Effector CD4-positive, alpha-beta T cell (primary cell): ENCODE measurements at regions not wholly inside any gene's neighbourhood (a gene's known extent, or its start where the extent isn't known, plus 50 kb on each side); places are given as distances from the start of the nearest gene placed in this dataset.

Source experiments
- DNase-seq: peaks from one replicate; pipeline ENCODE4 v3.0.0-alpha.2; 2020

- no peak for DNase-seq
These were observed 84.4 kb upstream of the HS6ST1 start for GRCh38 chr2:128402911-128403670.

- no peak for DNase-seq
These were observed 85.4 kb upstream of the HS6ST1 start for GRCh38 chr2:128403814-128404708.

GRCh38 chr2:128404709-128405466 lies 86.2 kb upstream of the HS6ST1 start:
- DNase-seq, result no peak

DNA sequence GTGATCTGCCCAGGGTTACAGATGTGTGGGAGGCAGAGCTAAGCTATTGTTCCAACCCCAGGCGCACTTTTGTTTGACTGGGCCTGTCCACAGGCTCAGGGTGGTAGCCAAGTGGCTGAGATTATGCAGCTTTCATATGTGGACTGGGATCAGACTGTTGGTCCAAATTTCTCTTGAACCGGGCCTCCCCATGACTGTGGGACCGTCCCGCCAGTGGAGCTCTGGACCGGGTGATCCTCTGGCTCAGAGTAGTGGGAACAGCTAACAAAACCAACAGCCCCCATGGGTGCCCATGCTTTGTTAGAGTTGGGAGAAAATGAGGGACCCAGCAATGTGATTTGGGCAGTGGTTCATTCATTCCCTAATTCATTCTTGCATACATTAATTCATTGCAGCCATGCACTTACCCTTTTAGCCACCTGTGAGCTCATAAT lies 86.8 kb upstream of the HS6ST1 start:
- DNase-seq, result no peak

GRCh38 chr2:128405981-128406613 lies 87.4 kb upstream of the HS6ST1 start:
- no peak for DNase-seq

DNA sequence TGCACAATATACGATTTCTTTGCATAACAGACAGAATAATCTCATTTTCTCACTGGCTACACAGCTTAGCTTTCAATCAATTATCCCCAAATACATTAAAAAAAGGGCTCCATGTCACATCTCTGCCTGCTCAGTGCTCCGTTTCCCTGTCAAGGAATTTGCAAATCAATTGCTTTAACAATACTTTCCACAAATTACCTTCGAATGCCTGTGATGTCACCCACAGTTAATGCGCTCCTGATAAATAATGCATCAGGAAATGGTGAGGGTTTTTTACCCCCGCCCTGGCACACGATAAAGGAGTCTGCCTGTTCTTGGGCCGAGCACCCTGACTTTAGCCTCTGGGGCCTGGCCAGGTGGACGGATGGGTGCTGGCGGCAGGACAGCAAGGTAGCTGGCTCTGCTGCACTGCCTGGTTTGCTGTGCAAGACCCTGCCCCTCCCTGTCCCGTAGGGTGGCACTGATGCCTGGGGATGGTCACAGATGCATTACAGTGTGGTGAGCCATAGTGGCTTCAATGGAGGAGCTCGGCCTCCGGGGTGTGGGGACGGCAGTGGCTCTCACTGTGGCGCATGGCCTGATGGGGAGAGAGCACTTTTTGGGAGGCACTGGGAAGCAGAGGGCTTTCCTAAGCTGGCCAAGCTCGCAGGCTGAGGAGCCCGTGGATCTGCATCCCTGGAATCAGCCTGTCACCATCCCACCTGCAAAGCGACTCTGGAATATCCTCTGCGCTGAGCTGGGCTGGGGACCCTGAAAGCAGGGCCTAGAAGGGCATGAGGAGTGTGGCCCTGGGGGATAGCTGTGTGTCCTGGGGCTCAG lies 88.3 kb upstream of the HS6ST1 start:
- no peak for DNase-seq

DNA sequence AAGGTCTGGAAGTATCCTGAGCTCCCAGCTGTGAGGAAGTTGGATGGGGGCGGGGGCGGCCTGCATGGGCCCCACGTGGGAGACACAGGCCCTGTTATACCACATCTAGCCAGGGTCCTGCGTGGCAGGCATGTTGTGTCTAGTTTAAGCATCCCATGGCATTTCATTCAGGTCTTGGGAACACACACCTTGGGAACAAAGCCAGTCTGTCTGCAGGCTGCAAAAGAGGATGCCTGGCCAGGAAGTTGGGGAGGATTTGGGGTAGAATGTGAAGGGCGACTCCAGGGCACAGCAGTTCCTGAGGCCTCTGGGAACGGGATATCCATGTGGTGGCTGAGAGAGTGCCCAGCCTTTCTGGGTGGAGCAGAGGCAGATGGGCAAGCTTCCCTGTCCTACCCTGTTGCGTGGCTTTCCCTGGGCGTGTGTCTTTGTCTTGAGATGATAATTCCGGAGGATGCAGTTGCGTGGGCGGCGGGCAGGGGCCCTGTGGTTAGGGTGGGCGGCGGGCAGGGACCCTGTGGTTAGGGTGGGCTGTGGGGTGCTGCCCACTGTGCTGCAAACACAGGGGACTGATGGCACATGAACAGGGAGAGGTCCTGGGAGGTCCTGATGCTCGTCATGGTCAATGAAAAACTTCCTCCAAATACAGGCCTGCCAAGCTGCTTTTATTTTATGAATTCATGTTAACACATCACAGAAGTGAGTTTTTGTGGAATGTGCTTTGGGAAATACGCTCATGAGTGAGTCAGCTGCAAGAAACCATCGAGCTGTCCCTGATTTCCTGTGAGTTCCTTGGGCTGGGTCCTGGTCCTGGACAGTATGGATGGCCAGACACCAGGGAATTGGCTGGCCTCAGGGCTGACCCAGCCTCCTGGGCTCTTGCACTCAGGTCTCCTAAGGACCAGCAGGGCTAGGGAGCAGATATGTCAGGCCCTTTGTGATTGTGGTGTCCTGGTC lies 90.0 kb upstream of the HS6ST1 start:
- no peak for DNase-seq

DNA sequence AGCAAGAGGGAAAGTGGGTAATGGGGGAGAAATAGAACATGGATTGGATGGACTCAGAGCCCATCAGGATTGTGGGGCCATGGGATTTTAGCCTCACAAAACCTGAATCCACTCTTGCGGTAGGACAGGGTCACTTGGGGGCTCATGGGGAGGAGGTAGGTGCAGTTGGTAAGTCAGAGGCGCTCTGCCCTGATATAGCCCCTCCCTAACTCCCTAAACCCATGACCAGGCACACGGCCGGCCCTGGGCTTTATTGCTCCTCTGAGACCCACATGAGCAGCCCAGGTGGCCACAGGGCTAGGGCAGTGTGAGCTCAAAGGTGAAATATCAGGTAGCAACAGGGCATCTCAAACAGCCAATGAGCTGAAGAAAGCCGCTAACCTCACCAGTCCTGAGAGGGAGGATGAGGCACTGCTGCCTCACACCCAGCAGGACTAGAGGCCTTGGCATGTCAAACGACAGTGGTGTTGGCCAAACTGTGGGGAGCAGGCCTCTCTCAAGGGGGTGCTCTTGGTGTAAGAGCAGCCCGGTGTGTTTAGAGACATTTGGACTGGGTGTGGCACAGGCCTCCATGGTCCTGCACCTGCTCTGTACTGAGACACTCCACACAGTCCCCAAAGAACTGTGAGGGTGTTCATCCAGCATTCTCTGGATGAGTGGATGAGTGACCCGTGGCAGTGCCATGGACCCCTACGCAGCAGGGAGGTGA lies 90.8 kb upstream of the HS6ST1 start:
- DNase-seq, result no peak

DNA sequence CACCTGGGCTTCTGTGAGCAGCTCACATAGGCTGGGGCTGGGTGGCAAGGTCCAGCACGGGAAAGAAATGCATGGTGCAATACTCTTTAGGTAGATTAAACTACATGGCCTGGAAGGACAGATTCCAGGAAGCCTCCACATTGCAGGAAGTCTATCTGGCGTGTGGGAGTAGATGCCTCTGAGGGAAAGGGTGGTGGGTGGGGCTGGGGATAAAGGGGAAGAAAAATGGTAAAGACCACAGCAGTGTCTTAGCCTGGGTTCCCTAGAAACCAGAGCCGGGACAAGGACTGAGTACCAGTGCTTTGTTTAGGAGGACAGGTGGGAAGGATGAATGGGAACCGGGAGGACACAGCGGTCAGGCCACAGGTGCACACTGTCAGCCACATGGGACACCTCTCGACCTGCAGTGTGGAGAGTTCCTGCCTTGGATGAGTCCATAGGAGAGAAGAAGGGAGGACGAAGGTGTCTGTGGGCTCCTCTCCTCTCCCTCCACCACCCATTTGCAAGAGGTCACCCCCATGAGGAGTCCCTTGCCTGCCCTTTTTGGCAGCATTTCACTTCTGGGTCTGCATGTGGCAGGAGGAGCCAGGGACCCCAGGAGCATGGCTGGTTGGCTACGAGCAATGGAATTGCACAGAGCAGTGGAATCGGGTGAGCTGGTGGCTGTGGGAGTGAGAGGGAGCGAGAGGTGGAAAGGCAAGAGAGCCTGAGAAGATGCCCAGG lies 91.5 kb upstream of the HS6ST1 start:
- DNase-seq, result no peak

GRCh38 chr2:128410758-128411215 lies 92.1 kb upstream of the HS6ST1 start:
- no peak for DNase-seq

DNA sequence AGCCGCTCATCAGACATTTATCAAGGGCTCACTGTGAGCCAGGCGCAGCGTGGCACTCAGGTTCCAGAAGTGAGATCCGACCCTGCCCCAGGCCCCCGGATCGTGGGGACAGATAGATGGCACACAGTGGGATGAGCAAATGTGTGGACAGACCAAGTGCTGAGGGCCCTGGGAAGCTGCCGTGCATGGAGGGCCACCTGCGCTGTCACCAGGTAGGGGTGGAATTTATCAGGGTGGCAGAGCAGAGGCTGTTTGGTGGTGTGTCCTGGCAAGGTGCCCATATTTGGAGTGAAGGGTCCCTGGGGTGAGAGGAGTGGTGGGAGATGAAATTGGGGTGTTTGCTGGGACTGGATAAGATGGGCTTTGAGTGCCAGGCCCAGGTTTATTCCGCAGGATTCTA lies 92.8 kb upstream of the HS6ST1 start:
- no peak for DNase-seq

GRCh38 chr2:128412181-128412871 lies 93.7 kb upstream of the HS6ST1 start:
- DNase-seq, result no peak

DNA sequence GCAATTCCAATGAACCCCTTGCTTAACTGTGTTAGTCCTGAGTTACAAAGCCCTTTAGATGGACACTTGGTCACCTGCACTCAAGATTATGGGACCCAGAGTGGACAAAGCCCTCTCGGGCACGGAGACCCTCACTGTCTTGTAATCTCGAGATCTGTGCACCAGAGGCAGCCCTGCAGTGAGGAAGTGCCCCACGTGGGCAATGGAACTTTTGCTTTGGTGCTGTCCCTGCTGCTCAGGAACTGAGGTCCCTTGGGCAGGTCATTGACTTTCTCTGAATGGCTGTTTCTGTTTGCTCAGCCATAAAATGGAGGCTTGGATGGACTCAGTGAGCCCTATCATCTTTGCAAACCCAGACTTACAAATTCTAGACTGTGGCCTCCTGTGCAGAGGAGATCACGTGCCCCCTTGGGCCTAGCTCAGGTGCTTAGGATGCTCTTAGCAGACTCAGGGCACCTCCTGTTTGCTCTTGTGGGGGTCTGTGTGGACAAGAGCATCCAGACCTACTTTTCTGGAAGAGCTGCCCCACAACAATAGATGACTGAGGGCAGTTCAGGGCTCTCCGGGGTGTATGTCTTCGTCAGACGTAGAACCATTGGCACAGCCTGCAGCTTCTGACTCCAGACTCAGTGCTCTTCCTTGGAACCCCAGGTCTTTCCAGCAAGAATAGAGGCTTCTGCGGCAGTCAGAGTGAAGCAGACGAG lies 94.5 kb upstream of the HS6ST1 start:
- DNase-seq, result no peak

DNA sequence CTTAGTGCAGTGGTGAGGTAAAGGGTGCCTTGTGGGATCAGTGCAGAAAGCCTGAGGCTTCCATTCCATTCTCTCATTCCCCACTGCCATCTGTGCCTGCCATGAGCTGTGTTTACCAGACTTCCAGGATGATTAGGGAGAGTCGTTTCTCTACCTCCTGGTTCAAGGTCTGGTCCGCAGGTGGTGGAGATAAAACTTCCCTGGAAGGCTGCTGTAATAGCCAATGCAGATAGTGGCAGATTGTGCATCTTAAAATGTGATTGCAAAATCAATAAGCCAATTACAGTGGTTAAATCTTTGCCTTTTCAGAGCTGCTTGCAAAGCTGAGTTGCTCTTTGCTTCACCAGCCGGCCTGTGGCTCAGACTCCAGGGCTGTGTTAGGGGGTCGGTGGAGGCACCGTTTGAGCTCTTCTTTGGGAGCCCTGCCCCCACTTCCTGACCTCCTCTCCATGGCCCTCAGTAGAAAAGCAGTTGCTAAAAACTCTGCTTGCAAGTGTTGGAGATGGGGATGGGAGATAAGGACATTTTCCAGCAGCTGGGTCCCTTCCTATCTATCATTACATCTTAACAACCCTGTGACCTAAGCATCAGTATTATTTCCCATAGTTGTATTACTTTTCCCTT lies 95.2 kb upstream of the HS6ST1 start:
- DNase-seq, result no peak

GRCh38 chr2:128414351-128414750 lies 95.7 kb upstream of the HS6ST1 start:
- no peak for DNase-seq

- no peak for DNase-seq
These were observed 96.5 kb upstream of the HS6ST1 start for GRCh38 chr2:128414946-128415778.

GRCh38 chr2:128415779-128416061 lies 97.1 kb upstream of the HS6ST1 start:
- no peak for DNase-seq
